LoVo (cell line): ENCODE measurements at regions not wholly inside any gene's neighbourhood (a gene's known extent, or its start where the extent isn't known, plus 50 kb on each side); places are given as distances from the start of the nearest gene placed in this dataset.

Source experiments
- DNase-seq: peaks from one replicate; pipeline ENCODE4 v3.0.0-alpha.2; 2016; ENCODE audit warnings: low spot score

- no peak for DNase-seq
Measured at GRCh38 chr13:89602655-89603054, 1744.8 kb upstream of the MIR17HG start.

- no peak for DNase-seq
Measured at GRCh38 chr13:89603187-89603586, 1744.3 kb upstream of the MIR17HG start.

- no peak for DNase-seq
Measured at GRCh38 chr13:89609318-89609717, 1738.2 kb upstream of the MIR17HG start.

GRCh38 chr13:89610331-89610730 is 1737.2 kb upstream of the MIR17HG start:
- DNase-seq, result no peak

- no peak for DNase-seq
Measured at GRCh38 chr13:89610881-89611280, 1736.6 kb upstream of the MIR17HG start.

GRCh38 chr13:89627996-89628395 is 1719.5 kb upstream of the MIR17HG start:
- peak; percentile 3 for DNase-seq

- DNase-seq, result no peak
Measured at GRCh38 chr13:89628567-89628966, 1718.9 kb upstream of the MIR17HG start.

- DNase-seq, result no peak
Measured at GRCh38 chr13:89650226-89650625, 1697.3 kb upstream of the MIR17HG start.

GRCh38 chr13:89660752-89661151 is 1686.7 kb upstream of the MIR17HG start:
- no peak for DNase-seq

- DNase-seq, result no peak
Measured at GRCh38 chr13:89673789-89674311, 1673.6 kb upstream of the MIR17HG start.

- no peak for DNase-seq
Measured at GRCh38 chr13:89678466-89679121, 1668.9 kb upstream of the MIR17HG start.

GRCh38 chr13:89684896-89685295 is 1662.6 kb upstream of the MIR17HG start:
- no peak for DNase-seq

GRCh38 chr13:89686171-89686570 is 1661.3 kb upstream of the MIR17HG start:
- DNase-seq, result no peak

- DNase-seq, result no peak
Measured at GRCh38 chr13:89687066-89687465, 1660.4 kb upstream of the MIR17HG start.

- no peak for DNase-seq
Measured at GRCh38 chr13:89688918-89689317, 1658.6 kb upstream of the MIR17HG start.

GRCh38 chr13:89694451-89694850 is 1653.0 kb upstream of the MIR17HG start:
- no peak for DNase-seq

- peak; percentile 32 for DNase-seq
Measured at GRCh38 chr13:89695343-89696257, 1651.9 kb upstream of the MIR17HG start.

- DNase-seq, result no peak
Measured at GRCh38 chr13:89701913-89702312, 1645.6 kb upstream of the MIR17HG start.

- no peak for DNase-seq
Measured at GRCh38 chr13:89704040-89704439, 1643.4 kb upstream of the MIR17HG start.

- DNase-seq, result no peak
Measured at GRCh38 chr13:89708013-89708412, 1639.5 kb upstream of the MIR17HG start.

- DNase-seq, result no peak
Measured at GRCh38 chr13:89721216-89721615, 1626.3 kb upstream of the MIR17HG start.

- no peak for DNase-seq
Measured at GRCh38 chr13:89726690-89727435, 1620.6 kb upstream of the MIR17HG start.
